Astrocyte (in vitro differentiated cells and primary cell): ENCODE measurements at regions not wholly inside any gene's neighbourhood (a gene's known extent, or its start where the extent isn't known, plus 50 kb on each side); places are given as distances from the start of the nearest gene placed in this dataset.

ENCODE experiments used
- DNase-seq: peaks from one replicate; pipeline ENCODE4 v3.0.0-alpha.2; 2010; ENCODE audit warnings: low read depth
- FAIRE-seq: peaks from 2 replicates; lab custom pipeline; 2011; peaks lifted over from hg19 to GRCh38; lab: Jason Lieb, UNC
- H2AFZ ChIP-seq: 2 replicates; pipeline ENCODE4 v1.6.0; 2012; ENCODE audit warnings: low read depth, low read length, inconsistent platforms
- H3K27ac ChIP-seq: 2 replicates; pipeline ENCODE4 v1.5.1; 2011; ENCODE audit warnings: low read depth, low read length, inconsistent platforms
- H3K27me3 ChIP-seq: 2 replicates; pipeline ENCODE4 v1.6.0; 2011; ENCODE audit warnings: low read length, inconsistent platforms; ENCODE audit not compliant: insufficient read depth
- H3K36me3 ChIP-seq: 2 replicates; pipeline ENCODE4 v1.5.1; 2011; ENCODE audit warnings: low read length, inconsistent platforms; ENCODE audit not compliant: insufficient read depth
- H3K4me1 ChIP-seq: 2 replicates; pipeline ENCODE4 v1.5.1; 2011; ENCODE audit warnings: low read length, inconsistent platforms; ENCODE audit not compliant: insufficient read depth
- H3K4me2 ChIP-seq: 2 replicates; pipeline ENCODE4 v1.6.0; 2012; ENCODE audit warnings: low read length, inconsistent platforms
- H3K4me3 ChIP-seq: 2 replicates; pipeline ENCODE4 v1.5.1; 2011; ENCODE audit warnings: low read depth, mild to moderate bottlenecking, low read length, inconsistent platforms; ENCODE audit not compliant: insufficient read depth
- H3K79me2 ChIP-seq: 2 replicates; pipeline ENCODE4 v1.6.0; 2012; ENCODE audit warnings: mild to moderate bottlenecking, low read length, inconsistent platforms; ENCODE audit not compliant: insufficient read depth
- H3K9ac ChIP-seq: 2 replicates; pipeline ENCODE4 v1.6.0; 2012; ENCODE audit warnings: mild to moderate bottlenecking, low read length, inconsistent platforms
- H3K9me3 ChIP-seq: 2 replicates; pipeline ENCODE4 v1.5.1; 2012; ENCODE audit warnings: low read depth, mild to moderate bottlenecking, low read length, inconsistent platforms; ENCODE audit not compliant: insufficient read depth
- H4K20me1 ChIP-seq: 2 replicates; pipeline ENCODE4 v1.6.0; 2012; ENCODE audit warnings: low read length, inconsistent platforms; ENCODE audit not compliant: insufficient read depth
- H3K27ac Mint-ChIP-seq: one replicate; pipeline ENCODE4 v1.8.0; 2021; ENCODE audit warnings: mild to moderate bottlenecking, mixed read lengths; ENCODE audit not compliant: unreplicated experiment
- H3K27me3 Mint-ChIP-seq: one replicate; pipeline ENCODE4 v1.8.0; 2021; ENCODE audit warnings: low read depth, mixed read lengths; ENCODE audit not compliant: unreplicated experiment
- H3K36me3 Mint-ChIP-seq: one replicate; pipeline ENCODE4 v1.8.0; 2021; ENCODE audit warnings: low read depth, mixed read lengths; ENCODE audit not compliant: unreplicated experiment
- H3K4me1 Mint-ChIP-seq: one replicate; pipeline ENCODE4 v1.8.0; 2021; ENCODE audit warnings: low read depth, mixed read lengths; ENCODE audit not compliant: unreplicated experiment
- H3K4me3 Mint-ChIP-seq: one replicate; pipeline ENCODE4 v1.8.0; 2021; ENCODE audit warnings: mild to moderate bottlenecking, moderate library complexity, mixed read lengths; ENCODE audit not compliant: unreplicated experiment
- H3K9me3 Mint-ChIP-seq: one replicate; pipeline ENCODE4 v1.8.0; 2021; ENCODE audit warnings: mild to moderate bottlenecking, mixed read lengths; ENCODE audit not compliant: unreplicated experiment
- CTCF ChIP-seq: IDR thresholded peaks from 2 replicates; pipeline ENCODE4 v1.5.1; 2011; ENCODE audit warnings: low read depth, mild to moderate bottlenecking, inconsistent platforms, low read length, moderate library complexity; ENCODE audit not compliant: insufficient read depth
- EZH2 ChIP-seq: IDR thresholded peaks from 2 replicates; pipeline ENCODE4 v1.6.1; 2012; ENCODE audit warnings: mild to moderate bottlenecking, low read length, inconsistent platforms; ENCODE audit not compliant: insufficient read depth

GRCh38 chr1:173353350-173353749 lies 123.8 kb upstream of the PRDX6 start:
- Histone ChIP-seq H3K4me3 (no peak overlapping the region), H3K4me1 (no peaks in the 10 kb centered on the region), H2AFZ (no peak overlapping the region), H3K27ac (no peak overlapping the region), H3K27me3 (no peaks in the 10 kb centered on the region), H3K4me2 (no peak overlapping the region), H4K20me1 (no peaks in the 10 kb centered on the region), H3K79me2 (no peaks in the 10 kb centered on the region), H3K9me3 (no peaks in the 10 kb centered on the region), H3K9ac (no peak overlapping the region), H3K36me3 (no peaks in the 10 kb centered on the region)
- Mint-ChIP-seq H3K4me3 (no peak overlapping the region), H3K4me1 (peaks cover 12% of the 10 kb centered on the region), H3K27me3 (no peaks in the 10 kb centered on the region), H3K27ac (no peak overlapping the region), H3K36me3 (peaks cover 2% of the 10 kb centered on the region), H3K9me3 (peaks cover 7% of the 10 kb centered on the region)
- DNase-seq (peak; percentile 23), FAIRE-seq (no peak)
- TF ChIP-seq EZH2 = no peak
- no peak for TF ChIP-seq CTCF

GRCh38 chr1:173354937-173355280 lies 122.2 kb upstream of the PRDX6 start:
- Histone ChIP-seq H3K4me3 (no peak overlapping the region), H3K27me3 (no peaks in the 10 kb centered on the region), H3K4me2 (no peak overlapping the region), H3K9me3 (no peaks in the 10 kb centered on the region), H3K36me3 (no peaks in the 10 kb centered on the region), H3K27ac (no peak overlapping the region), H2AFZ (no peak overlapping the region), H3K79me2 (no peaks in the 10 kb centered on the region), H3K9ac (no peak overlapping the region), H4K20me1 (no peaks in the 10 kb centered on the region), H3K4me1 (no peaks in the 10 kb centered on the region)
- DNase-seq (peak; percentile 84), FAIRE-seq (no peak)
- no peaks in the 10 kb centered on the region for H3K27me3 Mint-ChIP-seq
- H3K4me1 Mint-ChIP-seq = peaks cover 12% of the 10 kb centered on the region
- H3K27ac Mint-ChIP-seq = no peak overlapping the region
- H3K4me3 Mint-ChIP-seq = no peak overlapping the region
- TF ChIP-seq CTCF (no peak), EZH2 (no peak)
- H3K36me3 Mint-ChIP-seq = peaks cover 2% of the 10 kb centered on the region
- H3K9me3 Mint-ChIP-seq = peaks cover 7% of the 10 kb centered on the region

GRCh38 chr1:173355281-173356031 lies 121.7 kb upstream of the PRDX6 start:
- Mint-ChIP-seq H3K4me3 (no peak overlapping the region), H3K27ac (no peak overlapping the region), H3K4me1 (peaks cover 12% of the 10 kb centered on the region), H3K27me3 (no peaks in the 10 kb centered on the region), H3K9me3 (peaks cover 7% of the 10 kb centered on the region), H3K36me3 (peaks cover 2% of the 10 kb centered on the region)
- Histone ChIP-seq H3K36me3 (no peaks in the 10 kb centered on the region), H3K4me2 (peak overlapping the region; percentile 13), H3K4me3 (no peak overlapping the region), H4K20me1 (no peaks in the 10 kb centered on the region), H2AFZ (no peak overlapping the region), H3K27me3 (no peaks in the 10 kb centered on the region), H3K9me3 (no peaks in the 10 kb centered on the region), H3K4me1 (no peaks in the 10 kb centered on the region), H3K27ac (no peak overlapping the region), H3K79me2 (no peaks in the 10 kb centered on the region), H3K9ac (no peak overlapping the region)
- TF ChIP-seq EZH2 = no peak
- FAIRE-seq (no peak), DNase-seq (peak; percentile 64)
